Naive thymus-derived CD4-positive, alpha-beta T cell (primary cell): ENCODE measurements at regions not wholly inside any gene's neighbourhood (a gene's known extent, or its start where the extent isn't known, plus 50 kb on each side); places are given as distances from the start of the nearest gene placed in this dataset.

Source experiments
- ATAC-seq: fragments of 150-1000 bp; cut with Tn5 transposase; 2 replicates; pipeline ENCODE4 v1.10.0; 2021; ENCODE audit warnings: mild to moderate bottlenecking, moderate library complexity
- CTCF ChIA-PET: fragments of 350-600 bp; sonication (Branson Sonifier 250); formaldehyde crosslinking; loops from one replicate; lab custom pipeline; 2021; ENCODE audit warnings: antibody characterized with exemption; lab: Charles Lee
- POLR2A ChIA-PET: fragments of 350-600 bp; sonication (Branson Sonifier 250); formaldehyde crosslinking; loops from one replicate; lab custom pipeline; 2021; ENCODE audit warnings: antibody characterized with exemption, inconsistent platforms; lab: Charles Lee
- DNase-seq, 9 donors: peaks; one replicate each; pipeline versions ENCODE4 v3.0.0 to v3.0.0-alpha.2; 2020 to 2022; ENCODE audit warnings: mixed read lengths in 1 of 9
- H3K27ac ChIP-seq: one replicate; pipeline ENCODE4 v1.7.0; 2013; ENCODE audit warnings: mild to moderate bottlenecking, low read depth, low read length, moderate library complexity
- H3K27me3 ChIP-seq, 2 donors: one replicate each; pipeline ENCODE4 v1.7.0; 2013; ENCODE audit warnings: low read length in 2 of 2, mild to moderate bottlenecking in 2 of 2, moderate library complexity in 2 of 2; ENCODE audit not compliant: control insufficient read depth in 2 of 2, insufficient read depth in 2 of 2
- H3K36me3 ChIP-seq, 3 experiments: 1 replicate in 2 of 3; 2 replicates in 1 of 3; pipeline ENCODE4 v1.7.0; 2013; ENCODE audit warnings: low read length in 3 of 3, mild to moderate bottlenecking in 3 of 3, moderate library complexity in 1 of 3; ENCODE audit not compliant: insufficient read depth in 3 of 3, control insufficient read depth in 2 of 3
- H3K4me1 ChIP-seq, 2 donors: one replicate each; pipeline ENCODE4 v1.7.0; 2013; ENCODE audit warnings: low read length in 2 of 2, mild to moderate bottlenecking in 2 of 2, moderate library complexity in 1 of 2; ENCODE audit not compliant: control insufficient read depth in 2 of 2, insufficient read depth in 2 of 2
- H3K4me3 ChIP-seq: 2 replicates; pipeline ENCODE4 v1.7.0; 2013; ENCODE audit warnings: mild to moderate bottlenecking, low read length
- H3K9me3 ChIP-seq, 3 experiments: 1 replicate in 2 of 3; 2 replicates in 1 of 3; pipeline ENCODE4 v1.7.0; 2013; ENCODE audit warnings: low read length in 3 of 3; ENCODE audit not compliant: control insufficient read depth in 2 of 3
- H3K27ac Mint-ChIP-seq, 9 donors: one replicate each; pipeline ENCODE4 v1.8.0; 2020 to 2022; ENCODE audit warnings: mixed read lengths in 9 of 9, mild to moderate bottlenecking in 8 of 9, moderate library complexity in 5 of 9, inconsistent platforms in 2 of 9
- H3K27me3 Mint-ChIP-seq, 5 donors: one replicate each; pipeline ENCODE4 v1.8.0; 2021 to 2022; ENCODE audit warnings: mixed read lengths in 5 of 5, mild to moderate bottlenecking in 1 of 5
- H3K36me3 Mint-ChIP-seq, 5 donors: one replicate each; pipeline ENCODE4 v1.8.0; 2020 to 2022; ENCODE audit warnings: mixed read lengths in 5 of 5, mild to moderate bottlenecking in 3 of 5, inconsistent platforms in 1 of 5
- H3K4me1 Mint-ChIP-seq, 7 donors: one replicate each; pipeline ENCODE4 v1.8.0; 2020 to 2022; ENCODE audit warnings: mixed read lengths in 7 of 7, mild to moderate bottlenecking in 3 of 7, inconsistent platforms in 1 of 7
- H3K4me3 Mint-ChIP-seq, 10 donors: one replicate each; pipeline ENCODE4 v1.8.0; 2020 to 2022; ENCODE audit warnings: mild to moderate bottlenecking in 10 of 10, mixed read lengths in 10 of 10, moderate library complexity in 6 of 10, inconsistent platforms in 2 of 10
- H3K9me3 Mint-ChIP-seq, 11 donors: one replicate each; pipeline ENCODE4 v1.8.0; 2020 to 2022; ENCODE audit warnings: mixed read lengths in 11 of 11, mild to moderate bottlenecking in 4 of 11, inconsistent platforms in 1 of 11, moderate library complexity in 1 of 11
- intact Hi-C, 2 donors: fragments of 100-400 bp; cut with micrococcal nuclease; formaldehyde crosslinking; loops; one replicate each; pipeline ENCODE4 v1.15.1; 2023

DNA sequence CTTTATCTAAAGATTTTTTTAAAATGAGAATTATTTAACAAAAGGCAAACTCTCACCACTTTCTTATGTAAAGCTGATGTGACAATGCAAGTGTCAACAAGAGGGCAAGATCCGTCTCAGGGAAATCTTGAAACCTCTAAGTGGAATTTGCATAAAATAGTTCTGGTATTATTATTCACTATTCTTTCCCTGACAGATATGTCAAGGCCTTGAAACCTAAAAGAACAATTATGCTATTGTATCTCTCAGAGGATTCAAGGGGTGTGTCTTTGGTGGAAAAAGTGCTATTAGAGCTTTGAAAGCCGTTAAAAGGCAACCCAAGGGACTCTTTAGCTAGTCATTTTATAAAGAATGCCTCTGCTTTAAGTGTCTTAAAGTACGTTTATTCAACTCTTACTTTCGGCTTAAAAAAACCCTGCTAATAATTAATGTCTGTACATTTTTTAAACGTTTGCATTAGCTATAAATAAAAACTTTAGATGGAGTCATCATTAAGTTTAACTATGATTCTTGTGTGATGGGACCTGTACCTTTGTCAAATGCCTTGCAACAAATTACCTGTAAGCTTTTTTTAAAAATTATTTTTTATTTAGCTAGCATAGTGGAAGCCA, 585.5 kb downstream of the VRK1 start:
- H3K36me3 Mint-ChIP-seq = peaks cover 0 to 19% (median 3%) of the 10 kb centered on the region in 5 donors
- H3K27ac ChIP-seq = no peak overlapping the region
- H3K4me1 Mint-ChIP-seq = peaks cover 23 to 52% (median 41%) of the 10 kb centered on the region in 7 donors
- no peak overlapping the region for H3K4me3 ChIP-seq
- ATAC-seq (no peak), DNase-seq (no peak)
- intact Hi-C loops = no loop called here
- H3K4me3 Mint-ChIP-seq = no peak overlapping the region
- peaks cover 0 to 4% (median 0%) of the 10 kb centered on the region in 3 experiments for H3K9me3 ChIP-seq
- peaks cover 26 to 48% of the 10 kb centered on the region in 2 donors for H3K4me1 ChIP-seq
- H3K9me3 Mint-ChIP-seq = peaks cover 0 to 12% (median 4%) of the 10 kb centered on the region in 11 donors
- ChIA-PET CTCF (no interaction called here), POLR2A (interaction anchor here (0.7 kb wide), 1 partner anchor 9 kb away, joined by 3 read pairs; no protein-coding TSS in a partner anchor)
- peaks cover 0 to 6% (median 0%) of the 10 kb centered on the region in 5 donors for H3K27me3 Mint-ChIP-seq
- H3K36me3 ChIP-seq = no peaks in the 10 kb centered on the region
- no peaks in the 10 kb centered on the region for H3K27me3 ChIP-seq
- no peak overlapping the region for H3K27ac Mint-ChIP-seq

DNA sequence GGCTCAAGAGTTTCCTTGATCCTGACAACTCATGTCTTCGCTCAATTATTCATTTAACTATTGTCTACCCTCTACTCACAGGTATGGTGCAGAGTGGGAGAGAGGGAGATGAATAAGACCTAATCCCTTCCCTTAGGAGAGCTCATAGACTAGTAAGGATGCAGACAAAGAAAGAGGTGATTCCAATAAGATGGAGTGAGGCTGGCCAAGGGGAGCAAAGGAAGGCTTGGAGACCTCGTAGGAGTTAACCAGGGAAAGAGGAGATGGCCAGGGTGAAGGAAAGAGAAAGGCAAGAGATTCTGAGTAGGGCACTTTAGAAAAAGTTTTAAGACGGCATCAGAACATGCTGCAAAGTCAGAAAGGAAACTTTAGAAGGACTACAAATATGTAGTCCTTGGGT, 588.5 kb downstream of the VRK1 start:
- H3K4me3 ChIP-seq = no peak overlapping the region
- Mint-ChIP-seq H3K4me3 (no peak overlapping the region), H3K36me3 (peaks cover 0 to 14% (median 3%) of the 10 kb centered on the region in 5 donors), H3K27me3 (peaks cover 0 to 3% (median 0%) of the 10 kb centered on the region in 5 donors), H3K4me1 (peaks cover 3 to 32% (median 12%) of the 10 kb centered on the region in 7 donors), H3K9me3 (peaks cover 0 to 12% (median 3%) of the 10 kb centered on the region in 11 donors), H3K27ac (no peak overlapping the region)
- DNase-seq (no peak), ATAC-seq (no peak)
- no peaks in the 10 kb centered on the region for H3K27me3 ChIP-seq
- H3K36me3 ChIP-seq = no peaks in the 10 kb centered on the region
- intact Hi-C loops = no loop called here
- H3K4me1 ChIP-seq = peaks cover 0 to 20% of the 10 kb centered on the region in 2 donors
- CTCF ChIA-PET = interaction anchor here (0.6 kb wide), 1 partner anchor 593 kb away, joined by 5 read pairs; no protein-coding TSS in a partner anchor
- H3K27ac ChIP-seq = no peak overlapping the region
- peaks cover 0 to 4% (median 0%) of the 10 kb centered on the region in 3 experiments for H3K9me3 ChIP-seq
- POLR2A ChIA-PET = no interaction called here

DNA sequence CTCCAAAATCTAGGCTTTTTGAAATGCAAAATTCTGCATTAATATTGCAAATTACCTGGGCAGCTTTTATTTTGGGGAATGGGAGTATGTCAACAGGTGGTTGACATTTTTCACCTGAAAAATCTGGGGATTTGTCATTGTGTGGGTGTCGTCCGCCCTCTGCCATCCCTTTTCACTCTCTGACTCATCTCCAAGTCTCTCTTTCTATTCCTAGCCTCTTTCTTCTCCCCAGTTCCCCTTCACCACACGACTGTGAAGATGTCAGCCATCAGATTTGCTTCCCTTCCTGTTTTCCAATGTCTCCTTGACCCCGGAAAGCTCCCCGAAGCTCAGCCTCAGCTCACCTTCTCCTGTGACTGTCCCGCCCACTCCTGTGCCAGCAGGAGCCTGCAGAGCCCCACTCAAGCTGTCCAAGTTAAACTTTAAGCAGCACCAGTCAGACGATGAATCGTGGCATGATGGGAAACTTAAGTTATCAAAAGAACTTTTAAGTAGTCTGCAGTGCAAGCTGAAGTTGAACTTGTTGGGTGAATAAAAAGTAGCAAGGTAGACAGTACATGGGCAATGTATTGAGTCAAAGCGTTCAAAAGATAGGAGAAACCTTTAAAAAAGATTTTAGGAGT, 590.2 kb downstream of the VRK1 start:
- H3K4me3 ChIP-seq = no peak overlapping the region
- Mint-ChIP-seq H3K27ac (peak overlapping the region in 2 of 9 donors; percentile 6 to 39), H3K36me3 (peaks cover 0 to 3% (median 0%) of the 10 kb centered on the region in 5 donors), H3K27me3 (peaks cover 0 to 3% (median 0%) of the 10 kb centered on the region in 5 donors), H3K4me1 (peaks cover 0 to 17% (median 6%) of the 10 kb centered on the region in 7 donors), H3K9me3 (peaks cover 0 to 2% (median 0%) of the 10 kb centered on the region in 11 donors), H3K4me3 (no peak overlapping the region)
- ATAC-seq (no peak), DNase-seq (no peak)
- H3K27ac ChIP-seq = no peak overlapping the region
- H3K27me3 ChIP-seq = no peaks in the 10 kb centered on the region
- no peaks in the 10 kb centered on the region for H3K9me3 ChIP-seq
- ChIA-PET CTCF (no interaction called here), POLR2A (interaction anchor here (0.6 kb wide), 1 partner anchor 1040 kb away, joined by 3 read pairs; no protein-coding TSS in a partner anchor)
- peaks cover 0 to 13% of the 10 kb centered on the region in 2 donors for H3K4me1 ChIP-seq
- H3K36me3 ChIP-seq = no peaks in the 10 kb centered on the region
- intact Hi-C loops = no loop called here

DNA sequence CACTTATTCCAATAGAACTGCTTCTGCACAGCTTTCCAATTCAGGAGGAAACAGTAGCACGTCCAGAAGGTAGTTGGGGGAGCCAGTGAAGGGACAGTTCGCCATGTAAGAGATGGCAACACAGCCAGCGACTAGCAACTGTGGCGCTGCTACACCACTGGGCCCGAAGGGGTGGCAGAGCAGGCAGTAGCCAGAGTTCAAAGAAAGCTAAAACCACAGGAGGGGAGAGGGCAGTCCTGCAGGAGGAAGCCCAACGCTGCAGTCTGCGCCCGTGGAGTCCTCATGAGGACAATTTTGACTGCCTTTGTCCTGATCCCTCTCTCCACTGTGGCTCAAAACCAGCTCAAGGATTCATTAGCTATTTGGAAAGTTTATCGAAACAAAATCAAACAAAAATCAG, 591.2 kb downstream of the VRK1 start:
- ATAC-seq (no peak), DNase-seq (no peak)
- H3K27me3 Mint-ChIP-seq = peaks cover 0 to 3% (median 0%) of the 10 kb centered on the region in 5 donors
- CTCF ChIA-PET = no interaction called here
- intact Hi-C loops = no loop called here
- peaks cover 0 to 17% (median 6%) of the 10 kb centered on the region in 7 donors for H3K4me1 Mint-ChIP-seq
- H3K27me3 ChIP-seq = no peaks in the 10 kb centered on the region
- no peak overlapping the region for H3K4me3 ChIP-seq
- H3K27ac Mint-ChIP-seq = no peak overlapping the region
- H3K27ac ChIP-seq = no peak overlapping the region
- H3K36me3 Mint-ChIP-seq = peaks cover 0 to 3% (median 0%) of the 10 kb centered on the region in 5 donors
- H3K36me3 ChIP-seq = no peaks in the 10 kb centered on the region
- no peak overlapping the region for H3K4me3 Mint-ChIP-seq
- peaks cover 0 to 21% of the 10 kb centered on the region in 2 donors for H3K4me1 ChIP-seq
- H3K9me3 ChIP-seq = no peaks in the 10 kb centered on the region
- POLR2A ChIA-PET = interaction anchor here (1.0 kb wide), 1 partner anchor 32 kb away, joined by 4 read pairs; no protein-coding TSS in a partner anchor
- peaks cover 0 to 2% (median 0%) of the 10 kb centered on the region in 11 donors for H3K9me3 Mint-ChIP-seq

DNA sequence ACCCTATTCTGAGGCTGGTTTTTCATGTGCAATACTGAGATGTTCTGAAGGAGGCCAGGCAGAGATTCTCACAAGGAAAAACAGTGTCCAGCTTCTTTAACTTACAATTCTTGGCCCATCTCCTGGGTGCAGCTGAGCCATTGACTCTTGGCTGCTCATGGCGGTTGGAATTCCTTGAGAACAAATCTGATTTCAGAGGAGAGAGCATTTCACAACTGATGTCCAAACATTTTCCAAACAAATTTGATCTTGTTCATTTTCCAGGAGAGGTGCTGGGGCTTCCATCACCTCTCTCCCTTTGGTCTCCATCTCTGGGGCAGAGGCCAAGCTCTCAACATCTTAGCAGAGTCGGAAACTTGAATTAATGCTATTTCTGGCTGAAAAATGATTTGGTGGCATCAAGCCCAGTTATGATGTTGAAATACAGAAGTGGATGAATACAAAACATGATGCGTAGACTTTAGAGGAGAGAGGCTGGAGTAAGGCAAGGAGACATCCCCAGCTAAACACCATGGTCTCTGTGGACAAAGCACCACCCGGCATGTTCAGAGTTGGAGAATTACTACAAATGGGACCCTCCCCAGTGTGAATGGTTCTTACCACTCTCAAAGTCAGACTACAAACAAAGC, 593.0 kb downstream of the VRK1 start:
- peaks cover 0 to 28% of the 10 kb centered on the region in 2 donors for H3K4me1 ChIP-seq
- H3K9me3 ChIP-seq = no peaks in the 10 kb centered on the region
- Mint-ChIP-seq H3K36me3 (peaks cover 0 to 3% (median 0%) of the 10 kb centered on the region in 5 donors), H3K9me3 (no peaks in the 10 kb centered on the region), H3K4me1 (peaks cover 0 to 17% (median 6%) of the 10 kb centered on the region in 7 donors), H3K4me3 (no peak overlapping the region), H3K27ac (no peak overlapping the region), H3K27me3 (peaks cover 0 to 3% (median 0%) of the 10 kb centered on the region in 5 donors)
- DNase-seq (no peak), ATAC-seq (no peak)
- intact Hi-C loops = no loop called here
- H3K27ac ChIP-seq = no peak overlapping the region
- CTCF ChIA-PET = interaction anchor here (0.6 to 0.7 kb wide), 2 partner anchors 25 to 90 kb away, joined by 3 to 4 read pairs; no protein-coding TSS in a partner anchor
- no peaks in the 10 kb centered on the region for H3K36me3 ChIP-seq
- POLR2A ChIA-PET = no interaction called here
- H3K27me3 ChIP-seq = no peaks in the 10 kb centered on the region
- H3K4me3 ChIP-seq = no peak overlapping the region

DNA sequence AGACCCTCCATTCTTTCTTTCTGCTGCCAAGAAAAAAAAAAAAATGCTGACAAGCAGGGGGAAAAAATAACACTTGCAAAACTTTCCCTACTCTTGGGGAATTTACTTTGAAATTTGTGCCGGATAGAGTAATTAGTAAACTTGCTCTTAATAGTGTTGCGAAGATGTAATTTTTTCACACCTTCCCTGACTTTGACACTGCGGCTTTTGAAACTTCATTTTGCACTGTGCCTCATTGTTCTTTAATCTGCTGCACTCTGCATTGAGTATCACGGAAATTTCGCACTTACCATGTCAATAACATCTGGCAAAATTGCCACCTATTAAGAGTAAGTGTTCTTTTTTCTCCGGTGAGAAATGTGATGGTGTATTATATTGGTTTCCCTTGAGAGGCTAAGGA, 596.1 kb downstream of the VRK1 start:
- Mint-ChIP-seq H3K27ac (no peak overlapping the region), H3K36me3 (peaks cover 0 to 3% (median 0%) of the 10 kb centered on the region in 5 donors), H3K4me1 (peaks cover 2 to 10% (median 5%) of the 10 kb centered on the region in 7 donors), H3K27me3 (peaks cover 0 to 3% (median 0%) of the 10 kb centered on the region in 5 donors), H3K4me3 (no peak overlapping the region), H3K9me3 (no peaks in the 10 kb centered on the region)
- DNase-seq = no peak
- no peak overlapping the region for H3K27ac ChIP-seq
- POLR2A ChIA-PET = no interaction called here
- no peak overlapping the region for H3K4me3 ChIP-seq
- no peaks in the 10 kb centered on the region for H3K9me3 ChIP-seq
- H3K4me1 ChIP-seq = peaks cover 0 to 24% of the 10 kb centered on the region in 2 donors
- CTCF ChIA-PET = no interaction called here
- intact Hi-C loops = no loop called here
- peak; percentile 57 for ATAC-seq
- H3K36me3 ChIP-seq = no peaks in the 10 kb centered on the region
- no peaks in the 10 kb centered on the region for H3K27me3 ChIP-seq
